Right forelimb (tissue), 1 donor: ENCODE measurements at regions not wholly inside any gene's neighbourhood (a gene's known extent, or its start where the extent isn't known, plus 50 kb on each side); places are given as distances from the start of the nearest gene placed in this dataset.

ENCODE experiments used
- DNase-seq: peaks from one replicate; pipeline ENCODE4 v3.0.0-alpha.2; 2018

DNA sequence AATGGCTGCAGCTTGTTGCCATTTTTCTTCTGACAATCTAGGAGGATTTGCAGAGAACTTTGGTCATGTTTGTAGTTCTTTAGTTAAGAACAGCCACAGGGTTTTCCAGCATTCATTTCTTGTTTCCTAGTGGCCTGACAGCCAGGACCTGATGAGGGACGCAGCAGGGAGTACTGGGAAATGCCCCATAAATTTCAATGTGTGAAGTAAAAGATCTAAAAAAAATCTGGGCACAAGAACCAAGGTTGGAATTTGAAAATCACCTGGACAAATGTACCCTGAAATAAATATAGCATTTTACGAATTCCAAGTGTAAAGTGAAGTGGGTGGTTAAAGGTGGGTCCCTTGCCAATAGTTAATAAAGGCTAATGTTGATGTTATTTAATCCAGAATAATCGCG lies 195.0 kb downstream of the ZIC1 start:
- no peak for DNase-seq

DNA sequence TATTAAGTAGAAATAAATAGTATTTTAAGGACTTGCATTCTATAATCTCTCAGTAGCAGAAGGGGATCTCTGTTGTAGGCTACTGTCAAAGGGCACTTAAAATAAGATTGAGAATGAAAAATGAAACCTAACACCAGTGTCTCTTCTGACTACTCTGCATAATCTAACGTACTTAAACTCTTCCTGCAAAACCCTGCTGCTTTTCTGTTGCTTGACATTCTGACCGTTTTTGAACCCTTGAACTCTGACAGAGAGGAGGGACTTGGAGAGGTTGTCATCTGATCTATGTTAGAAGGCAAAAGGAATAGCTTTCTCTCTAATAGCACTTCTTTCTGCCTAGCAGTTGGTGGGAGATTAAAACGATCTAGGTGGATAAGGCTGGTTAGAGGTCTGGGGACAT lies 204.6 kb downstream of the ZIC1 start:
- DNase-seq, result no peak

DNA sequence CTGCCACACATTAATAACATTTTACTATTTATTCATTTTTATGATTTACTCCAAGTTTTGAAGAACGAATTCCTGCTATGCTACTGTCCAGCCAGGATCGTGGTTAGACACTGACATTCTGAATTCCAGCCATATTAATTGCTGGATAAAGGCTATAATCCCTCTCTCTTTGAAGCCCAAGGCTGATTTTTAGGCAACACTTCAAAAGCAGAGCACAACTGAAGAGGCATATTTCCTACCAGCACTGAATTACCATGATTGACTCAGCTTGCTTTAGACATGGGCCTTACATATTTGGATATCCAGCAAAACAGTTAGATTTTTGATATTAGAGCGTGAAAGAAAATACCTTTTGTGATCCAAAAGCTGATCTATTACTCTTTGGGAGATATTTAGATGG lies 205.0 kb downstream of the ZIC1 start:
- no peak for DNase-seq

DNA sequence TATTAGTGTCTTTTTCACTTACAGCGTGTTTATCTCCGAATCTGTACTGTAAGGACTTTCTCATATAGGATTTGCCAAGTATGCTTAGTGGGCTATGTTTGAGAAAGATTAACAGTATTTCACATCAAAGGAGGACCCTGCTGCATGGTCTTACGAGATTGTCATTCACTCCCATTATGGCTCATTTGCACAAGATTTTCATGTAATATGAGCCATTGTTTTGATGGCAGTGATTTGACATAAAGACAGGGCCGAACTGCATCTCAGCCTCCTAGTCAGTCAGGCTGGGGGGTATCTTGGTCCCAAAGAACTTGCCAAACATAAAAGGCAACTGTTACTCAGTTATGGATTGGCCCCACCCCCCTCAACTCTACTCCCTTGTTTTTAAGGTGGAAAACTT lies 205.9 kb downstream of the ZIC1 start:
- DNase-seq, result no peak

DNA sequence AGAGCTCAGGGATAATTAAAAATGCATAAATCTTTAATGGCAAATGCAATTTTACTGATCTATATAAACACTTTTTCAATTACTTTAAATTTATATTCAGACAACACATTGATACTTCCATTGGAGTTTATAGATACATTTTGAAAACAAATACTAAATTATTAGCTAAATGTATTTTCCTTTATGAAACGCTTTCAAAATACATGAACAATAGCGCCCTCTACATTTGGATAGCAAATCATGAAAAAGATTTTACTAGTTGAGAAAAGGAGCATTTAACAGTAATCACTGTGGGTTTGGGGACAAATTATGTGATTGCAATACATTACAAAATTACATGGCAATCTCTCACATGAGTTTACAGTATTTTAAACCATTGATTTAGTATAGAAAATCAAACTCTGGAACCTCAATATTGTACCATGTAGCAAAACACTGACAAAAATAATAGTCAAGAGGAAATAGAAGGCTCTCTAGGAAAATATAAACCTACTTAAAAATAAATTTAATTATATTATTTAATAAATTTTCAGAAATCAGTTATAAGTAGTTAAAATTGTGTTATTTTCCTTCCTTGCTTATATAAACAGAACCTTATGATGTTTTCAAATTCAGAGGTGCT lies 207.9 kb downstream of the ZIC1 start:
- DNase-seq, result no peak

DNA sequence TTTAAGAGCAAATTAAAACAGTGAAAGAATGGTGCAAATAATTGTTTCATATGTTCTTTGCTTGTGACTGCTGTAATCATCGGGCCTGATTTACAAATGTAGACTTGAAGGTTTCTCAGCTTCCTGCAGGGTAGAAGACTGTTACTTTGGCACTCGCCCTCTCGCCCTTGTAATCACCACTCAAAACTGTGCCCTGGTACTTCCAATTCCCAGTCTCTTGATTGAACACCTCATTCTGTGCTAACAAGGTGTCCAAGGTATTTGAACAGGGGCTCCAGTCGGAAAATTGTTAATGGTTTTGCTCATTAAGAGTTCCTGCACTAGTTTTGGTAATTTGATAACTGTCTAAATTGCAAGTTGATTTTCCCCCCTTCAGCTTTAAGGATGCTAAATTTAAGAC lies 209.5 kb downstream of the ZIC1 start:
- no peak for DNase-seq

DNA sequence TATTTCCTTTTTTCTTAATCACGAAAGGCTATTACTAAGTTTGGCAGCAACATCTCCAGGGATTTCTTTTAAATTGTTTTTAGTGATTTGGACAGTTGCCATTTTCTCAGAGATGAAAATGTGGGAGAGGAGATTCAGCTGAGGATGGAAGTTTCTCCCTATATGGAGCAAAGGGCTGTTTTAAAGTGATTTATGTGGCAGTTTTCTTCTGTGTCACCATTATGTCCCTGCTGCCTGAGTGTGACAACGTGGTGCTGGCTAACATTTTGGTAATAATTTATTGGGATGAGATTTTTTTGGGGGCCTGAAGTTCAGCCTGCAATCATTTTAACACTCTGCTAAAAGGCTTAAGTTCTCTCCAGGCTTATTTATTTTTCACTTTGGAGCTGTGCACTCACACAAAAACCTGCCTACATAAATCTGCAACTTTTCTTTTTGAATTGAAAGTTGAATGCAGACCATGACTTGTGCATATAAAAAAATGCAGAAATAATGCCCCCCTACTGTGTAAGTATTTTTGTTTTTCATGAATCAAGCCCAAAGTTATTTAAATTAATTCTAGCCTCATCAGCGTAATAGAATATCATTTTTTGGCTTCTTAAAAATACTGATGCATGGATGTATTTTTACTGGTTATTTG lies 210.9 kb downstream of the ZIC1 start:
- DNase-seq, result no peak

DNA sequence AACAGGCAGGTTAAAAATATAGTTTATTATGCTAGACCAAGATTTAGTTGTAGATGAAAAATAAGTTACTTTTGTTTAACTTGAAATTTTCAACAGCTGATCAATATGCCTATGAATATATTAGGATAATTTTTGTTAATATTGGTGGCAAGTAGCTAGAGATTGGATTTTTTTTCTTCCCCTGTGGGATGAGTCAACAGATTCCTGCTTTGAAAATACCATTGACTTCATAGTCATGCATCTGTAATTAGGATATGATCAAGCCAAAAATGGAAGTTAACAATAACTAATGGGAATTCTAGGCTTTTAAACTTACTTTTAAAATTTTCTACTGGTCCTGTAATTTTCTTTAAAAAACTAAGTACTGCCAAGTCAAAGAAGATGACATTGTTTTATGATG lies 211.7 kb downstream of the ZIC1 start:
- no peak for DNase-seq

DNA sequence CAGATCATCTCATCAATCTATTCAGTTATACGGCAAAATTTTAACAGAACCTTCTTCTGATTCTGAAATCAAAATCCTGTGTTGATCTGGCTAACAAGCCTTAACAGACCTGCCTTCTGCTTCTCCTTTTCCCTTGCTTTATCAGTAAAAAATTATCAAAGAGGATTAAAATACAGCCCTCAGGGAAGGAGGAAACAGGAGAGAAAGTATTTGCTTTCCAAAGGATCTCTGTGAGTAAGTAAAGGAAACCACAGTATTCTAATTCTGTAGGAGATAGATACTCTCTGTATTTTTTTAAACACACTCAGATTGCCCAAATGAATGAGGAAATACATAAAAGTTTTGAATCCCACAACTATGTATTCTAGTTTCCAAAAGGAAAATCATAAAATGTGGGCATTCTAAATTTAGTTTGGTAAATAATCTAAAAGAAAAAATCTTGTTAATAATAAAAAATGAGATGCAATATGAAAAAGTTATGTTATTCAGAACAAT lies 221.8 kb downstream of the ZIC1 start:
- no peak for DNase-seq

DNA sequence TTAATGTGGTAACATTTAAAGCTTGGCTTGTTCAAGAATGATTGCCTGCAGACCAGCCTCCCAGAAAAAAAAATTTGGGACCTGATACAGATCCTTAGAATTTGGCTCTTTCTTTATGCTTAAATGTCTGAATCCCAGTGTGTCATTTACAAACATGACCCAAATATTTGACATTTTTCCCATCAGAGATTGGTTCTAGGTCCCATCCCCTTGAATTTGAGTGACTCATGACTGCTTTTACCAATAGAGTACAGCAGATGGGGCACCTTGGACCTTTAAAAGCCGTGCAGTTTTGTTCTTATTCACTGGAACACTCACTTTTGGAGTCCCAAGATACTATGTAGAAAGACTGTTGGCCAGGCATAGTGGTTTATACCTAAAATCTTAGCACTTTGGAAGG lies 231.6 kb downstream of the ZIC1 start:
- DNase-seq, result no peak

DNA sequence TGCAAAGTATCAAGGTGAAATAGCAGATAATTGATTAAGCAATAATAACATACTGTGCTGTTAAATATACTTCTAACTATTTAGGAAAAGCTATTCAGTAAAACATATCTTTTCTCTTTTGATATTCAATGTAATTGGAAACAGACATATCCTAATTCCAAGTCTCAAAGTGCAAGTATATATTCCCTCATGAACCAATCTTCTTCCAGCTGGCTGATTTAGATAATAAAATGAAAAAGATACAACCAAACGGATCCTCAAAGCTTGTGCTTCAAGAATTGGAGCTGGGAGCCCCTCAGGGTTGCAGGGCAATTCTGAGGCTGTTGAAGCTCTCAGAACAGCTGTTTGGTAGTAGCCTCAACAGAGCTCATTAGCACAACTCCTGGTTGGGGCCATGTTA lies 236.6 kb downstream of the ZIC1 start:
- DNase-seq, result no peak

DNA sequence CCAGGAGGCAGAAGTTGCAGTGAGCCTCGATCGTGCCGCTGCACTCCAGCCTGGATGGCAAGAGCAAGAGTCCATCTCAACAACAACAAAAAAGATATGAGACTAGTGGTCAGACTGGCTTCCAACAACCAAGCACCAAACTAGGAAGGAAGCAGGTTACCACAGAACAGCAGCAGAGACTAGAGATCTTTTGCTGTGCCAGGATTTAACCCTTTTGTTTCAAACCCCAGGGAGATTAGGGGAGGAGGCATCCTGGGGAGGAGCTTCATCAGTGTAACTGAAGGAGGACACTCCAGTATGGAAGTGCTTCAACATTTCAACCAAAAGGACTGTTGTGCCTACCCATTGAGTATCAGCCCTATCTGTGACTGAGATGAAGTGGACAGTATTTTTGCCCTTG lies 240.3 kb downstream of the ZIC1 start:
- no peak for DNase-seq

DNA sequence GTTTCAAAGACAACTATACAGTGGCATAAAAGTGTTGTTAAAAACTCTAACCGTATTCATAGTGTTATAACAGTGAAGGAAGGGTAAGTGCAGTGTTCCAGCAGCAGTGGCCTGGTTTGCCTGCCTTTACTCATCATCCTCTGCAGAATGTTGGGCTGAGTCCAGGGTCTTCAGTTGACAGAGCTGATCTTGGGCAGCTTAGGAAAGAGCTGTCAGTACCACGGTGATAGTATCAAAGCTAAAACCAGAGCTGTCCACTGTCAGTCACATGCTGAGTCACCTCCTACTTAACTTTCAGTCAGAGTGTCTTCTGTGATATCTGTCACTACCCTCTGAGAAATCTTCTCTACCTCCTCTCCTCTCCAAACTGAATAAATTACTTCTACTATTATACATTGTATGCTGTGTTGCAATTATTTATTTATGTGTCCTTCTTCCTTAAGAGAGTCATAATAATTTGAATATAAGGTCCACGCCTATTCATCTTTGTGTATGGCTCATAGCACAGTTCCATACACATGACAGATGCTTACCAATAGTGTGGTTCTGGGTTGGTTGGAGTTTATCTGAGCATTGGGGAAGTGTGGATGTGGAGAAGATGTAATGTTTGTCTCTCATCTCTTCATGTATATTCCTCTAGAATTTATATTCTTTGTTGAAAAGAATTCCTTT lies 242.1 kb downstream of the ZIC1 start:
- DNase-seq, result no peak

DNA sequence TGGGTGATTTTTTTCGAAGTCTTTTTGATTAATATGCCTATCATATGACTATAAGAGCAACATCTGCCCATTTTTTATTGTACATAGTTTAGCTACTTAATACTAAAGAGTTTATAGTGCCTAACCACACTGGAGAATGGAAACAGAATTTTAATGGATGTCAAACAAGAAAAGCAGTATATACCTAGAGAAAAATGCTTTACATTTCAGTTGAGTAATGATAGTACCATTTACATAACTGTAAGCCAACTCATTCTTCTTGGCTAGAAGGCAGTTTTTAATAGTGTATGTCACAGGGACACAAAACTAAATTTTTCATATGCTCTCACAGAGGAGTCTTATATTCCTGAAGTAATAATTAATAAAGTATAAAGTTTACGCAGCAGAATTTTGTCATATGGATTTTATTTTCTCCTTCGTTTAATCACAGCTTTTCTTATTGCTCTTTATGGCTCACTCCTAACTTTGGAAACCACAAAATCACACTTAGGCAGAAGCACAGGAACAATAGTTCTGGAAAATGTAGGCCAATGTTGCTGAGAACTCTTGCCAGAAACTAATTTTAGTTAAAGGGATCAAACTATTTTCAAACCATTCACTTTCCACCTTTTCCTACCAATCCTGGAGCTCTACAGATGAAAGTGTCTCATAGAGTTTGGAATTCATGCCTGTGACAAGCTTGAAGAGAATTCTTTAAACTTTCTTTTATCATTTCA lies 243.6 kb downstream of the ZIC1 start:
- no peak for DNase-seq

DNA sequence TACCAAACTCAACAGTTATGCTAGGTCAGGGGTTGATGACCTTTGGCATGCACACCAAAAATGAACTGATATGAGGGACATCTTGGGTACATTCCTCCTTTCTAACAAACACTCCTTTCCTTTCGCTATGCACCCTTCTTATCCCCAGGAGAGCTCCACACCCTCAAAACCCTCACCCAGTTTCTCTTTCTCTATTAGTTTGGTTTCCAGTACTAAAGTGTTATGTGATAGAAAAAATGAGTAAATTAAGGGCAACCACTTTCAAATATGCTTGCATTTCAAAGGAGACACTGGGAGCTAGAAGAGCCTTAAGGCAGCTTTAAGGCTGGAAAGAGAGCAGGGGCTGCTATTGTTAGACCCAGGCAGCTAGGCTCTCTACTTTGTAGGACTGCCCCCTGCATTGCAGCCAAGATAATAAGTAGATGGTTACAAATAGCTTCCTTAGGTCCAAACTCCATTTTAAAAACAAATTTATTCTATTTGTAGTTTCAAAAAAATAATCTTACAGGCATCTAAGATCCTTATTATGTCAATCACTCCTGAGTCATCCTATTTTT lies 244.3 kb downstream of the ZIC1 start:
- DNase-seq, result no peak

DNA sequence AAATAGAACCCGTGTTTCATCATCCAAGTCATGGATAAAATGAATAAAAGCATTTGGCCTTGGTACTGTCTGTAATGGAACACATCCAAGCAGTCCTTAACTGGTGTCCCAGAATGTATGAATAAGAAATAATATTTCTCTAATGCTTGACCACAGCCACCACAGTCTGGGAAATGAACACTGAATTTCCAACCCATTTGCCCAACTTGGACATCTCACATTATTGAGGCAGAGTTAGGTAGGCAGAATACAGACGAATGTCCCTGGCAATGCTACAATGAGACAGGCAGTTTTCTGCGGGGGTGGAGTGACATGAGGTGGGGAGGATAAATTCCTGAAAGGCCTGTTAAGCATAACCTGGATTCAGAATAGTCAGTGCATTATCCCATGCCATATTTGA lies 245.7 kb downstream of the ZIC1 start:
- DNase-seq, result no peak

DNA sequence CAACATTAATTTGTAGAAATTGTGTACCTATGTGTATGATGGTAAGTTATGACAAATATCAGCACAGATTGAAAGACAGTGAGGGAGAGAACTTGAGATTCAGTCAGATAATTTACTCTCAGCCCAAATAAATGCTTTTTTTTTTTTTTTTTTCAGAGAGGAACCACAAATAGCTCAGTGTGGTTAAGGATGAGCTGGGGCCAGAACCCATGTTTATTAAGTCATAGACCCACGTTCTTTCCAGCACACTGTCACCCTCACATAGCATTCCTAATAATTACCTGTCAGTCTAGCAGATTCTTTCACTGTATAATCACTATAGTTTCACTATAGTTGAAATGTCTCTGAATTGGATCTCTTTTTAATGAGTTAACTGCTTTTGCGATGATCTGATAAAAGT lies 246.1 kb downstream of the ZIC1 start:
- no peak for DNase-seq

DNA sequence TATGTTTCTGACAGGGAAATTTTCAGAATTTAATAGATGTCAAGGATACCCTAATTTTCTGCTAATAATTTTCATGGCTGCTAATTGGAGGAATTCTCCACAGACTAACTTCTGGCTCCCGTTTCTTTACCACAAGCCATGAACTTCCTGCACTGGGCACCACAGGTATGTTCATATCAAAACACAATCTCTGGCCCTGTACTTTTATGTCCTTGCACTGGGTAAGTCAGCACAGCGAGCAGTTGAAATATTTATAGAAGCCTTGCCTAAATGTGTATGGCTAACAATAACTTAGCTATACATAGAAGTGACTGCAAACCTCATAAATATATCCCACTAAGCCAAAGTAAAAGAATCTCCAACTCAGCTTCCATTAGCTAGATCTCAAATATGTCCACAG lies 246.9 kb downstream of the ZIC1 start:
- DNase-seq, result no peak

DNA sequence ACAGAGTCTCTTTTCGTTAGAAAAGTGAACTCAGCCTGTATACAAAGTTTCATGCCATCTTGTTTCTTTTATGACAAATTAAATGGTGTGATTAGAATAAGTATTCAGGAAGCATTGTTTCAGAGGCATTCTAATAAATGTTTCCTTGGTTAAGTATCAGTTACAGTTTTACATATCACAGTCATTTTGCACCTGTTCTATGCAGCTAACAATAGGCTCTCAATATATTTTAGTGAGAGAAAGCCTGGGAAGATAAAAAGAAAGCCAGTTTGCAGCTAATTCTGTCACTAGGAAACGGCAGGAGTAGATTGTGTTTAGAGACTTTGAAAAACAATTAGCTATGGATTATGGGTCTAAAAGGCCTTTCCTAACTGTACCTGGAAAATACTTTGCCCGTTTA lies 252.8 kb downstream of the ZIC1 start:
- no peak for DNase-seq

DNA sequence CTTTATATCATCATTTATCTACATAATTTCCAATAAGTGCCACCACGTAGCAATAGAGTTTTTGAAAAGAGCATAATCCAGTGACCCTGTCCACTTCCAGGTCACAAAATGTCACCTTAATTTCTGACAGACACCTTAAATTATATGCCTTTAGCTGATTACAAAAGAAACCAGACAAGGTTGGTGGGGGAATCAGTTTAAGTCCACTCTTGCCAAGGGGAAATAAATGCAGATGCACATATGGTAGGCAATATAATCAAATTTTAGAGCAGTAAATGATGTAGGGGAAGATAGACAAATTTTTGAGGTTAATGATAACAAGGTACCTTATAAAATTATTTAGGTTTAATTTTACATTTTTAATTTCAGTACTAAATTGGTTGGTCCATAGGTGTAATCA lies 253.5 kb downstream of the ZIC1 start:
- no peak for DNase-seq

DNA sequence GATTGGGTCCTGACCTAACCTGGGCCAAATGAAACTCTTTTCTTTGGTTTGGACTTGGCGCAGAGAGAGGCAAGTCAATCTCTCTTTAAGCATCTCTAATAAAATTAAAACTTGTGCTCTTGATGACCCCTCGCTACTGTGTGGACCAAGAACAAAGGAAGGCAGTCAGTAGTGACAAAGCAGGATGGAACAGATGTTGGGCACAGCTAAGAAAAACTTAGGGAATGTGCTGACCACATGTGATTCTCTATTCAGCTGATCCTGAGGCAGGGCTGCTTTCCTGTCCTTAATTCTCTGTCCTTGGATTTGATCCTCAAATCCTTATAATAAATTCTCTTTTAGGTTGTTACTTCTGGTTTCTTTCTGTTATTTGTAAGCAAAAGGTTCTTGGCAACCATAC lies 259.9 kb downstream of the ZIC1 start:
- no peak for DNase-seq

DNA sequence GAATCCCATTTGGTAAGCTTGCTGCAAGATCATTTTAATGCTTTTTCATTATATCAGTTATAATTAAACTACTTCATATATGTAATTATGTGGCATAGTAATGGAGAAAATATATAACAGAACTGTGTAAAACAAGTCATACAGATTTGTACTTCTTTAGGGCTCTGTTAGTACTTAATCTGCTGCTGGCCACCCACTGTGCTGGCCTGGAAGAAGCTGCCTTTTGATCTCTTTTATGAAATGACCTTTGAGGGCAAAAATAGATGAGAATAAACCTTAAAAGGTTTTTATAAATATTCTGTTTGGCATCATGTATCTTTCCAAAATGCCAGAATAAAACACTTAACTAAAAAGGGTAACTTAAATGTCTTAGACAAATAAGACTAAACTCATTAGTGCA lies 262.9 kb downstream of the ZIC1 start:
- DNase-seq, result no peak

DNA sequence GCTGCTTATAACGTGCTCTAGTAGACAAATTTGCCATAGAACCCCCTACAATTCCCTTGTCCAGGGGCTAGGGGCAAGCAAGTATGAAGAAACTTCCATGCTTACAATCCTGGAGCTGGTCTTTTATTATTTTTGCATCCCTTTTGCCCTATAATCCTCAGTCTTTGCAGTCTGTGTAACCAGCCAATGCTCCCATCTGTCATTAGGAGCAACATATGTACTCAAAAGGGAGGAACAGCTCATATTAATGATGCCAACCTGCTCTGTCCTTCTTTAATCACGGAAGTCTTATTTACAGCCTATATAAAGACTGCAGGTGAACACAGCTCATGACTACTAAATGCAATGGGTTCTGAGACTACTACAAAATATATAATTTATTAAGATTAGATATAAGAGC lies 263.3 kb downstream of the ZIC1 start:
- DNase-seq, result no peak

DNA sequence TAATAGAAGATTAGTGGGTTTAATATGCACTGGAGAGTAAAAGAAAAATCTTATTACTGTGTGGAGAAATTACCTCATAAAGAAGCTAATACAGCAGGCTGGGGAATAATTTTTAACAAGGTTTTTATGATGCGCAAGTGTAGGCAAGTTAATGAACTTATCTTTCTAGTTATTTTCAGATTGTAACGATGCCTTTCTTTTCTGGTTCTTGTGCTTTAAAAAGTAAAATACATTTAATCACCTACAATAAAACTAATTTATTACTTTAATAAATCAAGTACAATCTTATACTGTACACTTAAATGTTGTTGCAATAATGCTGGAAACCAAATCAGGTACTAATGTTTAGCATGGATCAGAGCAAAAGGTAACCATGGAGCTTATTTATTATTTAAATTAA lies 266.6 kb downstream of the ZIC1 start:
- no peak for DNase-seq
